ENCODE measurements at regions not wholly inside any gene's neighbourhood (a gene's known extent, or its start where the extent isn't known, plus 50 kb on each side); places are given as distances from the start of the nearest gene placed in this dataset.
"Not testable (repeated sequence)": the region's sequence is repeated elsewhere in the genome, so short reads cannot be mapped to it uniquely, and the experiment has no call there.

DNA sequence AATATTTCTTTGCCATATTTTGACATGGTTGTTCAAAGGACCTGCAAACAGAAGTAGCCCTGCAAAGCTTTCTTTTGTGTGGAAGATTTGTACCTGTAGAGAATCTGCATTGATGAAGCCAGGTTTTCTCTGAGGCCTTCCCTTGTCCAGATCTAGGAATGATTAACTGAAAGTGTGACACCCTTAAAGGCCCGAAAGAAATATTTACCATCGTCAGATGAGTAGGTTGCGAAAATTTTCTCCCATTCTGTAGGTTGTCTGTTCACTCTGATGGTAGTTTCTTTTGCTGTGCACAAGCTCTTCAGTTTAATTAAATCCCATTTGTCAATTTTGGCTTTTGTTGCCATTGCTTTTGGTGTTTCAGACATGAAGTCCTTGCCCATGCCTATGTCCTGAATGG, 439.0 kb downstream of the SMARCA1 start:
- DNase-seq (ENCODE audit: low read depth in 3 of 3): not testable (repeated sequence)

DNA sequence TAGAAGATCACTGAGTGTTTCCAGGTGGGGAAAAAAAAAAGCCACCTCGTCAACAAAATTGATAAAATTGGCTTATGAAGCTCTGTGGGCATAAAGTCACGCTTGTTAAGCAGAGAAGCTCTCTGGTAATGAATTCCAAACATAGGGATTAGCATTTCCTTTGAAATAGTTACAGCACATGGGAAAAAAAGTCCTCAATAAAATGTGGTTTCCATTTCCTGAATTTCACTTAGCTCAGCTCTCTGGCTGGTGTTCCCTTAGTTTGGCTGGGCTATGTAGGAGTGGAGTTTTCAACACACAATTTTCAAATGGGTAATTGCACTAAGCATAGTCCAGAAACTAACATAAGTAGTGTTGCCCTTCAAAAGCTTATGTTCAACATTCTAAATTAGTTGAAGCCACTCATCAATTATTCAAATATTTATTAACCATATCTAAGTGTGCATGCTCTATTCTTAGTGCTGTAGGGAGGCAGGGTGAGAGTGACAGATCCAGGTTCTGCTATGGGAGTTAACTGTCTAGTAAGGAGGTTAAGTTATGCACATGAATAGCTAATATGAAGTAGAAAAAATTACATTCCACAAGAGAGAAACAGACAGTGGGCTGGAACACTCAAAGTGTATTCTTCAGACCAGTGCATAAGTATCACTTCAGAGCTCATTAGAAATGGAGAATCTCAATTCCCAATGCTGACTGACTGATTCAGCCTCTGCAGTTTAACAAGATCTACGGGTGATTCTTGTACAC, 445.7 kb downstream of the SMARCA1 start:
- no peak for DNase-seq (ENCODE audit: low read depth in 3 of 3)

DNA sequence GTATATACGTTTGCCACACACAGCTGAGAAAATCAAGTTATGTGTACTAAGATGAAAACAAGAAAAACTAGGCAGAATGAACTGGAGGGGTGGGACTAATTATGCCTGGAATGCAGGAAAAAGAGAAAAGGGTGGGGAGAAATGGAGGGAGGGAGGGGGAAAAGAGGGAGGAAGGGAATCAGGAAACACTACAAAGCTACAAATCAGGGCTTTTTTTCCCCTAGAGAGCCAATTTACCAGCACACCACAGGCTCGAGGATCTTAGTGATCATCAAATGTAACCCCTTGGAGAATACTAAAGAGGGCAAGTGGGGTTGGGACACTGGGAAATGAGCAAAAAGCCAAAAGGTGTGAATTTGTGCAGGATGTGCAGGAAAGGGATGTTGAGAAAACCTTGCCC, 451.9 kb downstream of the SMARCA1 start:
- DNase-seq (ENCODE audit: low read depth in 3 of 3): no peak

DNA sequence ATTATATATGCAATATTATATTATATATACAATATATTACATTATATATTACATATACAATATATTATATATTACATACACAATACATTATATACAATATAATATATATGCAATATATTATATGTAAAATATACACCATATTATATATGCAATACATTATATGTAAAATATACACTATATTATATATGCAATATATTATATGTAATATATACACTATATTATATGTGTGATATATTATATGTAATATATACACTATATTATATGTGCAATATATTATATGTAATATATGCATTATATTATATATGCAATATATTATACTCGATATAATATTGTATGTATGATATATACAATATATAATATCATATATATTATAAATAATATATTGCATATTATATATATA, 457.4 kb downstream of the SMARCA1 start:
- DNase-seq (ENCODE audit: low read depth in 3 of 3): no peak

DNA sequence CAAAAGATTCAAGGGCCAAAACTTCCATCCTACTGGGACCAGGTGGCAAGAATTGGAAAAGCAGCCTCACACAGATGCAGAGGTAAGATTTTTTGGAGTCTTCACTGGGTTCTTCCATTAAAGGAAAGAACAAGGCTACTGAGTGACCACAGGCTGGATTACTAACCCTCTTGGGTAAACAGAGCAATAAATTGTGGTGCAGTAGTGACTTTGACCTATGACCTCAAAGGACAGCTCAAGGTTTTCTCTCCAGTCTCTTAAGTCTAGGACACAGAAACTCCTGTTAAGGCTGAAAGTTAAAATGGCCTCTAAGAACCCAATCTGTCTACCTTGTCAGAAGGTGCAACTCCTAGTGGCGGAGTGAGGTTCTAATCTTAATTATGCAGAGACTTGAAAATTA, 464.9 kb downstream of the SMARCA1 start:
- no peak for DNase-seq (ENCODE audit: low read depth in 3 of 3)

DNA sequence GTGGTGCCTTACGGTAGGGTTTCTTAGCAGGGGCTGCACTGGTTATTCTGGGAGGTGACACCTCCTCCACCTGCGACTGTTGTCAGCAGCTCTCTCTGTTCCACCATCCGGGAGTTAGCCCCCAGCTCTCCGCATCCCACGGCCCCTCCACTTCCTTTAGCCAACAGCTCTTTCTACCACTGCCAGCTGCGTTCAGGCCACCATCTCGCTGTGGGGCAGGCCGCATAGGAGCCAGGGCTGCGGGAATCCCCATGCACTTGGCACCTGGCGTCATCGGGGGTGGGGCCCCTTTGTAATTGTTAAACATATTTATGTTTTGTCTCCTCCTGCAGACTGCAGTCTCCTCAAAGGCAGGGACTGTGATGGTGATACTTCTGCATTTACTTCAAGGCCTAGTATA, 480.2 kb downstream of the SMARCA1 start:
- DNase-seq (ENCODE audit: low read depth in 3 of 3): no peak

DNA sequence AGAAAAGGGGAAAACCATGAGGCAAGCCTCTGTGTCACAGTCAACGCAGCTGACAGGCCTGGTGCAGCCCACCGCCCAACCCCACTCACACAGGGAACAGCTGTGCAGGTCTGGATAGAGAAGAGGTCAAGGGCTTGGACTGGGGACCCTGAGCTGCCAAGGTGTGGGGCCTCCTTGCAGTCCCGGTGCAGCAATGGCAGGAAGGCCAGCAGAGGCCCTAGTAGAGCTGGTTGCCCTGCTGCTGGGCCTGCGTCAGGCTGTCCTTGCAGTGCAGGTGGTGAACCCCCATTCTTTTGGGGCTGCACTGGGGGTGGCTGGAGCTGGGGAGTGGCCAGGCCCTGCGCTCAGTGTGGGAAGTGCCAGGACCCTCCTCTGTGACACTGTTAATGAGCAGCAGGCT, 482.0 kb downstream of the SMARCA1 start:
- no peak for DNase-seq (ENCODE audit: low read depth in 3 of 3)

DNA sequence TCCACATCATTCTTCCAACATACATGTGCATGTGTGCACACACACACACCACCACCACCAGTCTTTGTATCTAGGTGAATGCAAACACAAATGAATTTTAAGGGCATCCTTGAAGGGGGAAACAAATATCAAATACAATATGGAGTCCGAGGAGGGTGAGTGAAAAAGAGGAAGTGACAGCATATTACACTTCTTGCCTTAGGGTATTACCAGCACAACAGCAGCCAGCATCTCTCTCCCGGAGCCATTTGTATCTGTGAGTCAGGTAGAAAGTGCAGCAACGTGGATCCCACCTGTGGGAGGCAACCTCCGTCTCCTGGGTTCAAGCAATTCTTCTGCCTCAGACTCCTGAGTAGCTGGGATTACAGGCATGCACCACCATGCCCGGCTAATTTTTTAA, 483.2 kb downstream of the SMARCA1 start:
- no peak for DNase-seq (ENCODE audit: low read depth in 3 of 3)

DNA sequence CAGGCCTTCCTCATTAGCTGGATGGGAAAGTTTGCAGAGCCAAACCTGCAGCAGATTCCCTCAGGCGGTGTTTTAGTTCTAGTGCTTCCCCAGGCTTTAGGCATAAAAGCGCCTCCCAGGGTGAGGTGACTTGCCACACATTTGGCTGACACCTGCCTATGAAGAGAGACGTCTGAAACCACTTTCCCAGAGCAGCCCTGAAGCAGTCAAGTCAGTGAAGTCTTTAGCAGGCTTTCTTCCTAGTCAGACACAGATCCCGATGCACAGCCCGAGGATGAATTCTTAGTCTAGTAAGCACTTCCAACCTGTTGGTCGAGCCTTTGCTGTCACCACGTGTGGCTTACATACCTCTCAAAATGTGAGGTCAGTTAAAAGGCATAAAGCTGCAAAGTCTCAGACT, 484.1 kb downstream of the SMARCA1 start:
- no peak for DNase-seq (ENCODE audit: low read depth in 3 of 3)

DNA sequence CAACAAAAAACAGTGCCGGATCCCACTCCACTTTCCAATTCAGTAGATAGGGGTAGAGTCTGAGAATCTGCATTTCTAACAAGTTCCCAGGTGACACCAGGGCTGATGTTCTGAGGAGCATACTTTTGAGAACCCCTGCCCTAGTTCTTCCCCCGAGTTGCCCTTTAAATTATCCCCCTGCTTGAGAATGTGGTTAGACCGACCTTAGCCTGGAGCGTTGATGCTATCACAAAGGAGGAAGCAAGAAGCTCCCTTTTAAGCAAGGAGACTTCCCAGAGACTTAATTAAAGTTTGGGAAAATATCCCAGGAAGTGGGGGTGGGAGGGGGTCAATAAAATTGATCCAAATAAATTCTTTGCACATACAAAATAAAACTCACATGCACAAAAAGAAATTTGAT, 485.9 kb downstream of the SMARCA1 start:
- no peak for DNase-seq (ENCODE audit: low read depth in 3 of 3)

DNA sequence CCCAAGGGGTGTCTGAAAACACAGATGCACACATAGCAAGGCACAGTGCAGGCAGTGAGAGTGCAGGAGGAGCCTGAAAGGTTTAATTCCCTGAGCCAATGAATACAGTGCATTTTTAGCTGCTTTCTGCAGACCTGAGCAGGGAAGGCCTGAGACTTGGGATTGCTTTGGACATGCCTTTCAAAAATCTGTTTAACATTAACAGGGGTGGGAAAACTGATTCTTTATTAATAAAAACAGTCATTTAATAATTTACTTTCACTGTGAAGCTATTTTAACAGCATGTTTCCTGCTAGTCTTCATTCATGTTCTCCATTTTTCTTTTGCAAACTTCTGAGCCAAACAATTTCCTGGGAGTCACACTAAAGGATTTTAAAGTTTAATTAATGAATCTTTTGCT, 488.1 kb downstream of the SMARCA1 start:
- no peak for DNase-seq (ENCODE audit: low read depth in 3 of 3)

DNA sequence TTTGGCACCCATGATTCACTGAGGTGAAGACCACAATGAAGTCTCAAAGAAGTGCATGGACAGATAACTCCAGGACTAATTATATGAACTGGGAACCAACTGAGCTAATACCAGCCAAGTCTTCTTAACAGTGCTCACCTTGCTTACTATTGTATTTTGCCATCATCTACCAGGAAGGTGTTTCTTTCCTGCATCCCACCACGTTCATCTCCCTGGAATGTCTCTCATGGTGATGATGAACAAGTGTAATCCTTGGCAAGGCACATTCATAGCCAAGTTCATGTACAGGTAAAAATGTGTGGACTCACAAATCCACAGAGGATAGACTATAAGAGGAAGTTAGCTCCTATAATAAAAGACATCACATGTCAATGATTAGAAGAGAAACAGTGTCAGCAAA, 489.1 kb downstream of the SMARCA1 start:
- no peak for DNase-seq (ENCODE audit: low read depth in 3 of 3)

DNA sequence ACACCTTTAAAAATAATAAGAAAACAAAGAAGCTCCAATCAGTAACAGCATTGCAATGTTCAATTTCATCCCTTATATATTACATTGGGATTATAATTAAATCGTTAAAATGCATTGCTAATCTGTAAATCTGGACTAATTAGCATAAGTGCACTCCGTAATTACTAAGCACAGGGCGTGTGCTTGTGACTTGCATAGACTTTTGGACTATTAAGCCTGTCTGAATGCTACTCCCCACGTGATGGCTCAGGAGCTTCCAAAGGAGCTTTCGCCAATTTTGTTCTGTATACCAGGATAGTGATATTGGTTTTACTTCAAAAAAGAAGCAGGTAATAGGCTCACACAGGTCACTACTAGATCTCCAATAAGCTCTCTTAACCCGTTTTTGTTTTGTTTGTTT, 497.1 kb downstream of the SMARCA1 start:
- no peak for DNase-seq (ENCODE audit: low read depth in 3 of 3)

DNA sequence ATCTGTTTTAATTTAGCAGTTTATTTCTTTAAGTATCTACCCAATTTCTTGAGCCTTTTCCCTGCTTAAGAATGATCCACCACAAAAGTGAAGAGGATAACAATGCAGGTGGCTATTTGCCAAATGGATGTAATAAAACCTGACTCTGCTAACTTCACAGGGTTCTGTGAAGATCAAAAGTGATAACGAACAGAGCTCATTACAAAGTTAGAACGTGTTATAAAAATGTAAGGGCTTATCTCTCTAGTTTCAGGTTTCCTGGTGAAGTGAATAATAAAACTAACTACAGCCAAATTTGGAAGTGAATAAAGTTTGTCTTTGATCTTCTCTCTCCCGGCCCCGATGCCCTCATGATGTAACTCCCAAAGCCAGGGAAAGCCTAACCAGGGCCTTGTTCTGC, 497.9 kb downstream of the SMARCA1 start:
- no peak for DNase-seq (ENCODE audit: low read depth in 3 of 3)

DNA sequence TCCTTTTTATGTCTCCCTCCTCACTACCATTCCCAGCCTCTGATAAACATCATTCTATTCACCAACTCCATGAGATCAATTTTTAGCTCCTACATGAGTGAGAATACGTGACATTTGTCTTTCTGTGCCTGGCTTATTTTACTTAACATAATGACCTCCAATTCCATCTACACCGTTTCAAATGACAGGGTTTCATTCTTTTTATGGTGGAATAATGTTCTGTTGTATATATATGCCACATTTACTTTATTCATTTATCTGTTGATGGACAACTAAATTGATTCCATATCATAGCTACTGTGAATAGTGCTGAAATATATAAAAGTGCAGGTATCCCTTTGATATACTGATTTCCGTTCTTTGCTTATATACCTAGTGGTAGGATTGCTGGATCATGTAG, 503.9 kb downstream of the SMARCA1 start:
- DNase-seq (ENCODE audit: low read depth in 3 of 3): no peak

DNA sequence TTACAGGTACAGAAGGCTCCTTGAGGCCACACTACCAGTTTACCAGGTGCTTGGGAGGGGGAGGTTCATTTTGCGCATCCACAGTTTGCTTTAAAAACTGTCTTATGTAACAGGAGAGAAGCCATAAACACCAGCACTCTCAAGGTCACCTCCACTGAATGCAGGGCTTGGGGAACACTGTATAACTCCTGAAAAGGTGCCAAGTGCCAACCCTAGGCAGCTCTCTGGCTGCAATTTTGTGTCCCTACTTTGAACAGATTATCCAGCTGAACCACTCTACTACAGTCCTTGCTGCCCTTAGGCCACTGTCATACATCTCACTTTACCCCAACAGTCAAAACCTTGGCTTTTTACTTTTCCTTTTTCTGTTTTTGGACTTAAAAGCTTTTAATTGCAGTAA, 507.9 kb downstream of the SMARCA1 start:
- DNase-seq (ENCODE audit: low read depth in 3 of 3): no peak

DNA sequence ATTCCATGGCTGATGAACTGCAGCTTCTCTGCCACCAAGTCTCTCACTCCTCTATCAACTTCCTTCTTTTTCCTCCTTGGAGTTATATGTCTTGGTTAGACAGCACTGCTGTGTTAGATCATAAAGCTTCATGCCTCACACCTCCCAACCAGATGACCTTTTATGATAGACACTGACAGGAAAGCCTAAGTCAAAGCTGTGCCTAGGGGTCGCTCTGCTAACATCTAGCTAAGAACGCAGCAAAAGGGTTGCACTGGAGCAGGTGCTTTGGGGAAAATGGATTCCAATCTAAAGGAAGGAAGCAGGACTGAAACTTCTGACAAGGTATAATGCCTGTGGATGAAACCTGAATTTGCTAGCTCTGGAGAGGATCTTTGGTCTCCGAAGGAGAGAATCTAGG, 509.7 kb downstream of the SMARCA1 start:
- DNase-seq (ENCODE audit: low read depth in 3 of 3): no peak

DNA sequence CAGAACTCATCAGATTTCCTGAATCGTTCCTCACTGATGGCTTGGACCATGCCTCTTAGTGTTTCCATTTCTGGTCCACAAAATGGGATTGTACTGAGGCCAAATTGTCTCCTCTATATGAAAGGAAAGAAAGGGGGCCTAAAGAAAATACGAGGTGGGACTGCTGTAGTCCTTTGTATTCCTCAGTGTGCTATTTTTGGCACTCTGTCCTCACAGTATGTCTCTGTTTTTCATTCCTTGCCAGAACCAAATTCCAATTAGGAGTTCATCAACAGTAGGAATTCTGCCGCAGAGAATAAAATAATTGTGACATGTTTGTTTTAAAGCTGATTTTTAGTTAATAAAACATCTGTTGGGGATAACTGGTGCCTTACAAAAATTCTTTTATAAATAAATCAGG, 515.7 kb downstream of the SMARCA1 start:
- DNase-seq (ENCODE audit: low read depth in 3 of 3): no peak

DNA sequence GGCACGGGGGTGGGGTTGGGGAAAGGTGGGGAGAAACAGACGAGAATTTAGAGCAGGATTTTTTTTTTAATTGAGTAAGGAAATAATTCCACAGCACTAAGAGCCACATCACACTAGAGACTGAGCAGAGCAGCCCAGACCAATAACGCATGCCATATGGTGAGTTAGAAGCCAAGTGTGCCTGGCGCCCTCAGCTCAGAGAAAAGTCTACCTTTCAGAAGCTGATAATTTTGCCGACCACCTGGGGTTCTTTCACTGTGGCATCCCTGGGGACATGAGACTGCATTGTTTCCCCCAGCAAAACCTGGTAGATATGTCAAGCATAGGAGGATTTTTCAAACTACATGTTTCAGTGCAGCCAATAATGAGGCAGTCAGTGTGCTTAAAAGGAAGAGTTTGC, 516.8 kb downstream of the SMARCA1 start:
- no peak for DNase-seq (ENCODE audit: low read depth in 3 of 3)

DNA sequence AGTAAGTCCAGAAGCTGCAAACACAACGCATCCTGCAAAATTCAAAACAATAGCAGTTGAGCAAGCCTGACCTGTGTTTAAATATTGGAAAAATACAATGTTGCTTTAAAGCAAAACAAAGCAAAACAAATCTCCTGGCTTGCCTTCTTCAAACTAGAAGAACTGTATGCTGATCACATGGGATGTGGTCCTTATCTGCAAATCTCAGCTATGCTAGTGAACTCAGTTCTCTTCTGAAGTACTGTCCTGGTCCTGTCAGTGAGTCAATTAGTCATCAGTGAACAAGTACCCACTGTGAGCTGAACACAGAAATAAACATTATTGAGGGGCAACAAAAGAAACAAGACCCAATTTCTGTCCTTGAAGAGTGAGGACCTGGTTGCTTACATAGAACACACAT, 522.5 kb downstream of the SMARCA1 start:
- DNase-seq (ENCODE audit: low read depth in 3 of 3): no peak

DNA sequence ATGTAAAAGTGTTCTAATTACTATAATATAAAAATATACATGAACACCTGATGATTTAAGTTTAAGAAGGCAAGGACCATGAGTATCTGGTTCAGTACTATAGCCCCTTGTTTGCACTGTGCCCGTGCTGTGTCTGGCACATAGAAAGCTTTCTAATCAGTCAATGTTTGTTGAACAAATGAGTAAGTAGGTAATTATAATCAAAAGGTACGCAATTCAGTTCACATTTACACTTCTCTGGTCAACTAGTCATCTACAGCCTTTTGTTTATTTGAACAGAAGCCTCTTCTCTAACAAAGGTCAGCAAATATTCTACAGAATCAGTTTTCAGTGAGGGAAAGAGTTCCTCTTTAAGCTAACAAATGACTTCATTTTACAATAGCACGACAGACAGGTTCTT, 523.3 kb downstream of the SMARCA1 start:
- DNase-seq (ENCODE audit: low read depth in 3 of 3): no peak

DNA sequence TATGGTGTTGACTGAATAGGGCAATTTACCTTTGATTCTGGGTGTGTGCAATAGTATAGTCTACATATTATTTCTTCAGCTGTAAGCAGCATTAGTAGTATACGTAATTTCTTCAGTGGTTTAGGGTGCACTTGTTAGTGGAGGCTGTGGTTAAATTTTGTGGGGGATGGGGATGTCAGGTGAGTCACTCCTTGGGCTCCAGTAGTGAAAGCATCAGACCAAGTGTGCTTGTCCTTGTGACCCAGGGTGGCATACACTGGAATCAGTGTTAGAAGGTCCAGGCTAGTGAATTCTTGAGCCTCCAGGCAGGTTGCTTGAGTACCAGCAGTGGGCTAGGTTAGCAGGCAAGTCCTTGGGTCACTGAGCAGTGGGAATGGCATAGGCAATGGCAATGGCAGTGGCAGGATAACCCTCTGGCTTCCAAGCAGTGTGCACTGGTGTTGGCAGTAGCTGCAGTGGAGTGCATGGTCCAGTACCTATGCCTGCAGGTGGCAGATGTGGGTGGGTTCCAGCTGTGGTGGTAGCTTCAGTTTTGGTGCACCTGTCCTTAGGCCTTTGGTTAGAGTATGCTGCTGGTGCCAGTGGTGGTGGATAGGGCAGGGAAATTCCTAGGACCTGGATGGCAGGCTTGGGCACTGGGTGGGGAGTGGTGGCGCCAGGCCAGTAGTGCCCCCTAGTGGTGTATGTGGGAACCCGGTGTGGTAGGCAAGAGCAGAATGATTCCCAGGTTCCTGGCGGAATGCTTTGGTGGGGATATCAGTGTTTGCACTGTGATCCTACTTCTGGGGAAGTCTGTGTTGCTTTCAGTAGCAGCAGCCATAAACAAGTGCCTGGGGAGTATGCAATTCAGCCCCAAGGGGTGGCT, 531.0 kb downstream of the SMARCA1 start:
- DNase-seq (ENCODE audit: low read depth in 3 of 3): no peak

DNA sequence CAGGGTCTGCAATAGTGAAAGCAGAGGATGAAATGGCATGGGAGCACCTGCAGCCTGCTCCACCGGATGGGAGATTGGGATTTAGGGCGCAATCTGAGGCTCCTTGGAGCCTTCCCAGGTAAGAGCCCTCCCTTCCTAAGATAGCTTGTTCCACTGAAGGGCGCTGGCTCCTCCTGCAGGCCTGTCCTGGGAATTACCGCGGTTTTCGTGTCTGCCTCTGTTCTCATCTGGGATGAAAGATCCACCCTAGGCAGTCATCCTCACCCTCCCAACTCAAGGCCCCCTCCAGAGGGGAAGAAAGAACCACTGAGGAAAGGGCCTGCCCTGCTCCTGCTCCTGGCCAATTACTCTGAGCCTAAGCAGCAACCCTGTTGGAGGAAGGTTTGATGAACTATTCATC, 547.5 kb downstream of the SMARCA1 start:
- no peak for DNase-seq (ENCODE audit: low read depth in 3 of 3)

All from stimulated activated CD4-positive, alpha-beta T cell treated with anti-CD3 and anti-CD28 coated beads, TNF-alpha, amount 100 ng/mL, for 4 hours (primary cell).